HUES6 (cell line): ENCODE measurements at regions not wholly inside any gene's neighbourhood (a gene's known extent, or its start where the extent isn't known, plus 50 kb on each side); places are given as distances from the start of the nearest gene placed in this dataset.

ENCODE experiments used
- H3K27ac ChIP-seq: 2 replicates; pipeline ENCODE4 v1.7.0; 2013; ENCODE audit warnings: low read depth, mild to moderate bottlenecking, low read length, inconsistent platforms
- H3K27me3 ChIP-seq: 2 replicates; pipeline ENCODE4 v1.6.1; 2013; ENCODE audit warnings: low read length; ENCODE audit not compliant: control insufficient read depth, insufficient read depth
- H3K36me3 ChIP-seq: 2 replicates; pipeline ENCODE4 v1.6.1; 2013; ENCODE audit warnings: low read length; ENCODE audit not compliant: control insufficient read depth, insufficient read depth
- H3K4me1 ChIP-seq: 2 replicates; pipeline ENCODE4 v1.6.1; 2013; ENCODE audit warnings: low read length; ENCODE audit not compliant: control insufficient read depth, insufficient read depth
- H3K4me3 ChIP-seq: 2 replicates; pipeline ENCODE4 v1.5.1; 2013; ENCODE audit warnings: low read depth, low read length
- H3K9ac ChIP-seq: one replicate; pipeline ENCODE4 v1.6.1; 2013; ENCODE audit warnings: mild to moderate bottlenecking, low read length
- H3K9me3 ChIP-seq: 2 replicates; pipeline ENCODE4 v1.6.1; 2013; ENCODE audit warnings: low read depth, low read length; ENCODE audit not compliant: control insufficient read depth, insufficient read depth

DNA sequence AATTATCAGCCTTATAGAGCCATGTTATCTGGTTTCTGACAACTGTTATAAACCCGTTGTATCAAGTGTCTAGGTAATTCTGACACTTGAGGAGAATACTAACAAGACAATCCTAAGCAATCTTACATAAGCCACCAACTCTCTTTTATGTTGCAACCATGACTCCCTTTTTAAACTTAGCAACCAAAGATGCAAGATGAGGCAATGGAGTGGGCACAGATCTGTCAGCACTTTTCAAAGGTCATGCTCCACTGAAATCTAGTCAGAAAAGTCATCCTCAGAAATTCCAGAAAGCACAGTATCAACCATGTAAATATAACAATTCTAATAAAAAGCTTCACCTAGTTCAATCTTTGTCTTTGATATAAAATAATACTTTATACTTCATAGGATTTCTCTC lies 77.0 kb upstream of the SEMA3A start:
- Histone ChIP-seq H3K9me3 (no peaks in the 10 kb centered on the region), H3K4me3 (no peak overlapping the region), H3K4me1 (peaks cover 5% of the 10 kb centered on the region), H3K36me3 (no peaks in the 10 kb centered on the region), H3K27ac (no peak overlapping the region), H3K27me3 (no peaks in the 10 kb centered on the region), H3K9ac (no peak overlapping the region)

DNA sequence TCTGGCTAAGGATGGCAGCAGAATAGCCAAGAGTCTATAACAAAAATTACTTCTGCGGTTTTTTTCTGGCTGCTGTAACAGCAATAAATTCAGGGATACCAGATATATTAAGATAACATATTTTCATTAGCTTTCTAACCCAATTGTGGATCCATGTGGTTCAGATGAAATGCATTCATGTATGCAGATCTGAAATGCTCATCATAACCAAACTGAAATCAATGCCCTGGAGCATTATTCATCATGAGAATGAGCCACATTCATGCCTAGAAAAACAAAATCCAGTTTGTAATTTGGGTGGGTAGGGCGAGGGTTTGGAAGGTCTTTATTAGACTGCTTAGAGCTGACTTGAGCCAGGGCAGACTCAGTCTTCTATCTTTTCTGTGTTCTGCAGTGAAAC lies 69.8 kb upstream of the SEMA3A start:
- no peaks in the 10 kb centered on the region for H3K9me3 ChIP-seq
- no peaks in the 10 kb centered on the region for H3K27me3 ChIP-seq
- no peak overlapping the region for H3K27ac ChIP-seq
- H3K36me3 ChIP-seq = no peaks in the 10 kb centered on the region
- H3K4me1 ChIP-seq = no peaks in the 10 kb centered on the region
- H3K9ac ChIP-seq = no peak overlapping the region
- no peak overlapping the region for H3K4me3 ChIP-seq

GRCh38 chr7:84263106-84263505 lies 68.5 kb upstream of the SEMA3A start:
- Histone ChIP-seq H3K36me3 (no peaks in the 10 kb centered on the region), H3K9me3 (no peaks in the 10 kb centered on the region), H3K27me3 (no peaks in the 10 kb centered on the region), H3K27ac (no peak overlapping the region), H3K9ac (no peak overlapping the region), H3K4me1 (no peaks in the 10 kb centered on the region), H3K4me3 (no peak overlapping the region)

DNA sequence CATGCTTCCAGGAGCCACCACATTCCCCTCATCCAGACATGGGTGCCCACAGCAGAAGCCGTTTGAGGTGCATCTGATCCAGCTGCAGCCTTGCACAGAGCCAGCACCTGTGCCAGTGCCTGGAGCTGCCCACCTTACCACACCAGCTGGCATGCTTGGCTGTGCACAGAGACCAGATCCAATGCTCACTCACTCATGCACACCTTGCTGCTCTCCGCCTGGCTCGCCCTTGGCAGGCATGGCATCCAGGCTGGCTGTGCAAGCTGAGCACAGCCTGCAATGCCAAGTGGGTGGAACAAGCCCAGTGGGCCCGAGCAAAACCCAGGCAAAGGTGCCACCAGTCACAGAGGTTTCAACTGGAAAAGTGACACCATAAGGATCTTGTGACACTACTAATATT lies 66.9 kb upstream of the SEMA3A start:
- no peaks in the 10 kb centered on the region for H3K36me3 ChIP-seq
- H3K4me1 ChIP-seq = no peaks in the 10 kb centered on the region
- no peak overlapping the region for H3K4me3 ChIP-seq

DNA sequence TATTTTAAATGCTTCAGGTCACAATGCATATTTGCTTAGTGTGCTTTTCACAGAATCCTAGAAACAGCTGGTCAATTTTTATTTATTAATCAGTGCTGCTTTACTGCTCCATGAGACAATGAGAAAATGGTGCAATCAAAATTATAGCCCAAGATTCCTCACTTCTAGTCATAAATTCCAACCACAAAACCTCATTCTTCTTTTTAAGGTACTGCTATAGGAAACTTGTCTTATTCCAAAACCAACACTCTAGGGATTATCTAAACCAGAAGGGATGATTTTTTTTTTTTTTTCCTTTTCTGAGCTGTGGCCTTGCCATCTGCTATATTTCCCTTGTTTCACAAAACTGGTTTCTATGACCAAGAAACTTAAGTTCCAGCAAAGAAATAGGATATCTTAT lies 64.0 kb upstream of the SEMA3A start:
- Histone ChIP-seq H3K4me1 (no peaks in the 10 kb centered on the region), H3K27me3 (no peaks in the 10 kb centered on the region), H3K4me3 (no peak overlapping the region)

More for the DNA sequence above, 66.9 kb upstream of the SEMA3A start:
- no peak overlapping the region for H3K27ac ChIP-seq
- H3K9me3 ChIP-seq = no peaks in the 10 kb centered on the region
- no peaks in the 10 kb centered on the region for H3K27me3 ChIP-seq
- H3K9ac ChIP-seq = no peak overlapping the region

GRCh38 chr7:84256571-84256971 lies 62.0 kb upstream of the SEMA3A start:
- H3K36me3 ChIP-seq = no peaks in the 10 kb centered on the region
- 0 out of 2 replicates have a peak, but pooled peaks cover under 1% of the 10 kb centered on the region for H3K4me1 ChIP-seq
- no peak overlapping the region for H3K9ac ChIP-seq
- no peaks in the 10 kb centered on the region for H3K9me3 ChIP-seq
- no peak overlapping the region for H3K4me3 ChIP-seq
- no peaks in the 10 kb centered on the region for H3K27me3 ChIP-seq
- H3K27ac ChIP-seq = no peak overlapping the region

More for the DNA sequence above, 64.0 kb upstream of the SEMA3A start:
- no peaks in the 10 kb centered on the region for H3K9me3 ChIP-seq
- no peaks in the 10 kb centered on the region for H3K36me3 ChIP-seq
- H3K27ac ChIP-seq = no peak overlapping the region
- no peak overlapping the region for H3K9ac ChIP-seq

DNA sequence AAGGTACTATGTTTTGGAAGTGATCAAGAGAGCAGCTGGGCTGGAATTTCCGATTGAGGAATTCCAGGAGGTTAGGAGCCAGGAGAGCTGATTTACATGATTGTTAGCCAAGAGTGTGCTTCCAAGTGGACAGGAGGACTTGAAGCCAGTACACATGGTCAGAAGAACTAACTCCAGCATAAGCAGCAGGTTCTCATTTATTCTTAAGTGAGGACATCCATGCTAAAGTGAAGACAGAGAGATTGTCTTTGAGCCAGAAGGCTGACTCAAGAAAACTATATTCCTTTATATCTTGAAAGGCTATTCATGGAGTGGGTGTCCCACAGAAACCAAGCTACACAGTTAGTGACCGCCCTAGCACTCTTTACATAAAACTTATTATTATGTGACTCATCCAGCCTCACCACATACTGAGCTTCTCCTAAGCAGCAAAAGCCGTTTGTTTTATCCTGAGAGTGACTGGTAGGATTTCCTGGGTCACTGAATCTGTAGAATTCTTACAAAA lies 56.7 kb upstream of the SEMA3A start:
- Histone ChIP-seq H3K36me3 (no peaks in the 10 kb centered on the region), H3K27me3 (no peaks in the 10 kb centered on the region), H3K27ac (no peak overlapping the region), H3K9me3 (no peaks in the 10 kb centered on the region), H3K4me1 (peaks cover 10% of the 10 kb centered on the region; the same call in 1 of the 2 replicates), H3K9ac (no peak overlapping the region), H3K4me3 (no peak overlapping the region)

DNA sequence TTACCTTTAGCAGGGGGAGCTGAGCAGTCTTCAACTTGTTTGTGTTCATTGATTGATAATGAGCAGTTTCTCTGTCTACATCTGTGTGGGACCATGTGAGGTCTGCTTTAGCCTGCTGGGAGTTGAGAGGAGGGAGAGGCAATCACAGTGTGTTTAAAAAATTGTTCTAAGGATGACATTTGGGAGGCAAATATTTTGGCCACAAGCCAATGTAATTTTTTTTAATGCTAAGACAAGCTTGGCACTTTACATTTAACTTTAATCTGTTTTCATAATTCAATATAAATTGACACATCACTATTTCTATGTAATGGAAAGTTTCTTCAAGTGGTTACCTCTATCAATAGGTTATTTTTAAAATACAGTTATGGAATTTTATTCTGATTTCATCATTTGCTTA lies 55.9 kb upstream of the SEMA3A start:
- H3K4me3 ChIP-seq = no peak overlapping the region
- H3K9me3 ChIP-seq = peaks cover 8% of the 10 kb centered on the region
- H3K27ac ChIP-seq = no peak overlapping the region
- H3K4me1 ChIP-seq = peaks cover 10% of the 10 kb centered on the region; the same call in 1 of the 2 replicates
- no peak overlapping the region for H3K9ac ChIP-seq
- no peaks in the 10 kb centered on the region for H3K27me3 ChIP-seq
- H3K36me3 ChIP-seq = no peaks in the 10 kb centered on the region

GRCh38 chr7:84249656-84250055 lies 55.1 kb upstream of the SEMA3A start:
- Histone ChIP-seq H3K36me3 (peaks cover 2% of the 10 kb centered on the region; the same call in 1 of the 2 replicates), H3K4me3 (no peak overlapping the region), H3K27ac (no peak overlapping the region), H3K4me1 (peaks cover 10% of the 10 kb centered on the region; the same call in 1 of the 2 replicates), H3K27me3 (no peaks in the 10 kb centered on the region), H3K9me3 (peaks cover 11% of the 10 kb centered on the region), H3K9ac (no peak overlapping the region)

DNA sequence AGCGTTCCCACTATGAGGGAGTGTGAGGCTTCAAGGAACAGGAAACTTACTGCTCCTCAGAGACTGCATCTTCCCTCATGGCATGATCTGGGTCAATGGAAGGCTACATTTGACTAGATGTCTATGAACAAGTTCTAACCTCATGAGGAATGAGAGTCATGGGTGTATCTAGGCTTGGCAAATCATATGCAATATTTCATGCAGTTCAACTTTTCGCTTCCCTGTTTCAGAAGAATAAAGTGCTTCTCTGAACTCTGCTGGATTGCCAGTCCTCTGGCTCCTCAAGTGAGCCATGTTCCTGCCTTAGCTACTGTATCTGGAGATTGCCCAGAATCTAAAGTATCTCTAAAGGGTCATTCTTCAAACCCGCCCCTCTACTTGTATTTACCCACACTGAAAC lies 54.3 kb upstream of the SEMA3A start:
- peaks cover 10% of the 10 kb centered on the region; the same call in 1 of the 2 replicates for H3K4me1 ChIP-seq
- H3K27me3 ChIP-seq = no peaks in the 10 kb centered on the region
- no peak overlapping the region for H3K4me3 ChIP-seq
- no peak overlapping the region for H3K9ac ChIP-seq
- H3K27ac ChIP-seq = no peak overlapping the region
- H3K9me3 ChIP-seq = peaks cover 11% of the 10 kb centered on the region
- peaks cover 2% of the 10 kb centered on the region; the same call in 1 of the 2 replicates for H3K36me3 ChIP-seq

- Histone ChIP-seq H3K36me3 (peaks cover 2% of the 10 kb centered on the region; the same call in 1 of the 2 replicates), H3K4me1 (peaks cover 10% of the 10 kb centered on the region; the same call in 1 of the 2 replicates), H3K9me3 (peaks cover 11% of the 10 kb centered on the region), H3K27ac (no peak overlapping the region), H3K4me3 (no peak overlapping the region), H3K9ac (no peak overlapping the region), H3K27me3 (no peaks in the 10 kb centered on the region)
These were observed 53.7 kb upstream of the SEMA3A start for GRCh38 chr7:84248267-84248666.
